ENCODE measurements at regions not wholly inside any gene's neighbourhood (a gene's known extent, or its start where the extent isn't known, plus 50 kb on each side); places are given as distances from the start of the nearest gene placed in this dataset.

- no peaks in the 10 kb centered on the region for H3K36me3 Mint-ChIP-seq (ENCODE audit: low read depth)
- H3K4me1 Mint-ChIP-seq (ENCODE audit: low read depth) = no peaks in the 10 kb centered on the region
- intact Hi-C loops (cut with micrococcal nuclease) = no loop called here
- no peak overlapping the region for H3K27ac Mint-ChIP-seq
- no peaks in the 10 kb centered on the region for H3K27me3 Mint-ChIP-seq
- H3K9me3 Mint-ChIP-seq = no peaks in the 10 kb centered on the region
- no peak overlapping the region for H3K4me3 Mint-ChIP-seq
These were observed 468.4 kb downstream of the MBD2 start for GRCh38 chr18:53755914-53756609.

GRCh38 chr18:53754154-53754553, 470.3 kb downstream of the MBD2 start:
- no peak overlapping the region for H3K27ac Mint-ChIP-seq
- H3K36me3 Mint-ChIP-seq (ENCODE audit: low read depth) = no peaks in the 10 kb centered on the region
- no peak overlapping the region for H3K4me3 Mint-ChIP-seq
- intact Hi-C loops (cut with micrococcal nuclease) = no loop called here
- no peaks in the 10 kb centered on the region for H3K27me3 Mint-ChIP-seq
- H3K4me1 Mint-ChIP-seq (ENCODE audit: low read depth) = no peaks in the 10 kb centered on the region
- no peaks in the 10 kb centered on the region for H3K9me3 Mint-ChIP-seq

- no peaks in the 10 kb centered on the region for H3K36me3 Mint-ChIP-seq (ENCODE audit: low read depth)
- no peak overlapping the region for H3K4me3 Mint-ChIP-seq
- H3K27ac Mint-ChIP-seq = no peak overlapping the region
- H3K4me1 Mint-ChIP-seq (ENCODE audit: low read depth) = no peaks in the 10 kb centered on the region
- intact Hi-C loops (cut with micrococcal nuclease) = no loop called here
- H3K9me3 Mint-ChIP-seq = no peaks in the 10 kb centered on the region
- H3K27me3 Mint-ChIP-seq = no peaks in the 10 kb centered on the region
These were observed 470.9 kb downstream of the MBD2 start for GRCh38 chr18:53753601-53754000.

DNA sequence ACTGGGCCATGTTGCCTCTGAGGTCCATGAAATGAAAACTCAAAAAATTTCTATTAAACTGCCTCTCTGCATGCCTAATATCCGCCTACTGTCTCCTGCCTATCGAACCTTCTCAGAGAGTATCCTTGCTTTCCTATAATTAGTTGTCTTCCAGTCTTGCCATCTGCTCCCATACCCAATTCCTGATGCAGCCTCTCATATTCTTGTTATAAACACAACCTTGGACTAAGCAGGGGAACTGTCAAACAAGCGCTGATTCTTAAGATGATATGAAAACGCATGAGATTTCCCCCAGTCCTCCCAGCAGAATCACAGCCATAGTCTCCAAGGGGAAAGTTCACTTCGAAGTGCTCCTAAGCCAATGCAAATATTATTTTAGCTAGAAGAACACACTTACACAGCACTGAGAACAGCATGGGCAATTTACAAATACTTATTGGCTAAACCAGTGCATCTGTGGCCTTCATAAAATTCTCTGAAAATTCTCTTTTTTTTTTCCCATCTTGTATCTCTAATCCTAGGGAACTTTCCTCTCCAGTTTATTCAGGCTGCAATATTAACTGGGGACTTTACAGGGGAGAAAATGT, 471.6 kb downstream of the MBD2 start:
- Mint-ChIP-seq H3K9me3 (no peaks in the 10 kb centered on the region), H3K4me1 (ENCODE audit: low read depth) (no peaks in the 10 kb centered on the region), H3K27ac (no peak overlapping the region), H3K4me3 (no peak overlapping the region), H3K36me3 (ENCODE audit: low read depth) (no peaks in the 10 kb centered on the region), H3K27me3 (no peaks in the 10 kb centered on the region)
- intact Hi-C loops (cut with micrococcal nuclease) = no loop called here

DNA sequence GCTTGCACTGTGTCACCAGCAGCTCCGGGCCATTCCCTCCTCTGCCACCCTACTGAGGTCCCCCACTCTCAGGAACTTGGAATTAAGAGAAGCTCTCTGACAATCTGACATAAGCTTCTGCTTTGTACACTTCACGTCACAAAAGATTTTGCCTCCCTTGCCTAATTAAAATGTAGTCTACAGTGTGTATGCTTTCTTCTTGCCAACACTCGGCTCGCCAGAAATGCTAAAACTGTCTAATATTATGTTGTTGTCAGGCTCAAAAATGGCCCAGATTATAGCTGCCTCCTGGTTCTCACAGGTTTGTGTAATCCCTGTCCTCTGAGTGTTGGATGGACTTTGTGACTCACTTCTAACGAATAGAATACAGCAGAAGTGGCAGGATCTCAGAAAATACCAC, 474.7 kb downstream of the MBD2 start:
- no peaks in the 10 kb centered on the region for H3K4me1 Mint-ChIP-seq (ENCODE audit: low read depth)
- no peak overlapping the region for H3K4me3 Mint-ChIP-seq
- no peaks in the 10 kb centered on the region for H3K9me3 Mint-ChIP-seq
- intact Hi-C loops (cut with micrococcal nuclease) = no loop called here
- H3K36me3 Mint-ChIP-seq (ENCODE audit: low read depth) = no peaks in the 10 kb centered on the region
- H3K27ac Mint-ChIP-seq = no peak overlapping the region
- no peaks in the 10 kb centered on the region for H3K27me3 Mint-ChIP-seq

- H3K27ac Mint-ChIP-seq = no peak overlapping the region
- no peak overlapping the region for H3K4me3 Mint-ChIP-seq
- intact Hi-C loops (cut with micrococcal nuclease) = no loop called here
- H3K9me3 Mint-ChIP-seq = no peaks in the 10 kb centered on the region
- H3K36me3 Mint-ChIP-seq (ENCODE audit: low read depth) = no peaks in the 10 kb centered on the region
- no peaks in the 10 kb centered on the region for H3K27me3 Mint-ChIP-seq
- H3K4me1 Mint-ChIP-seq (ENCODE audit: low read depth) = no peaks in the 10 kb centered on the region
These were observed 476.8 kb downstream of the MBD2 start for GRCh38 chr18:53747663-53748160.

- intact Hi-C loops (cut with micrococcal nuclease) = no loop called here
- H3K4me3 Mint-ChIP-seq = no peak overlapping the region
- H3K4me1 Mint-ChIP-seq (ENCODE audit: low read depth) = no peaks in the 10 kb centered on the region
- no peaks in the 10 kb centered on the region for H3K9me3 Mint-ChIP-seq
- no peaks in the 10 kb centered on the region for H3K36me3 Mint-ChIP-seq (ENCODE audit: low read depth)
- no peaks in the 10 kb centered on the region for H3K27me3 Mint-ChIP-seq
- H3K27ac Mint-ChIP-seq = no peak overlapping the region
These were observed 477.3 kb downstream of the MBD2 start for GRCh38 chr18:53747210-53747609.

DNA sequence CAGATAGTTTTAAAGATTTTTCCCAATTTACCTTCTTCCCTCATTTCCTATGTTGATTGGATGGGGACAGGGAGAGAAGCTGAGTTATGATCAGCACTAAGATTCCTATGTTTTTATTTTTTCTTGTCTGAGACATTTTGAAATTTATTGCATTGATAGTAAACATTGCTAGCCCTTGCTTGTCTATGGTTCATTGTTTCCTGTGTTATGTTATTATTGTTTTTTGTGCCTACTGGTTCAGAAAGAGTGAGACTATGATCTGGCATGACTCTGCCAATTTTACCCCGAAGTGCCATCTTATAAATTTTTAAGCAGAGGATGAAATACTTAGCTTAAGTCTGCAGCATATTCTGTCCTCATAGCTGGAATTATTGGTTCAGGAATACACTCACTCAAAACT, 478.5 kb downstream of the MBD2 start:
- no peaks in the 10 kb centered on the region for H3K9me3 Mint-ChIP-seq
- H3K4me1 Mint-ChIP-seq (ENCODE audit: low read depth) = no peaks in the 10 kb centered on the region
- intact Hi-C loops (cut with micrococcal nuclease) = no loop called here
- H3K36me3 Mint-ChIP-seq (ENCODE audit: low read depth) = no peaks in the 10 kb centered on the region
- H3K4me3 Mint-ChIP-seq = no peak overlapping the region
- no peak overlapping the region for H3K27ac Mint-ChIP-seq
- H3K27me3 Mint-ChIP-seq = no peaks in the 10 kb centered on the region

DNA sequence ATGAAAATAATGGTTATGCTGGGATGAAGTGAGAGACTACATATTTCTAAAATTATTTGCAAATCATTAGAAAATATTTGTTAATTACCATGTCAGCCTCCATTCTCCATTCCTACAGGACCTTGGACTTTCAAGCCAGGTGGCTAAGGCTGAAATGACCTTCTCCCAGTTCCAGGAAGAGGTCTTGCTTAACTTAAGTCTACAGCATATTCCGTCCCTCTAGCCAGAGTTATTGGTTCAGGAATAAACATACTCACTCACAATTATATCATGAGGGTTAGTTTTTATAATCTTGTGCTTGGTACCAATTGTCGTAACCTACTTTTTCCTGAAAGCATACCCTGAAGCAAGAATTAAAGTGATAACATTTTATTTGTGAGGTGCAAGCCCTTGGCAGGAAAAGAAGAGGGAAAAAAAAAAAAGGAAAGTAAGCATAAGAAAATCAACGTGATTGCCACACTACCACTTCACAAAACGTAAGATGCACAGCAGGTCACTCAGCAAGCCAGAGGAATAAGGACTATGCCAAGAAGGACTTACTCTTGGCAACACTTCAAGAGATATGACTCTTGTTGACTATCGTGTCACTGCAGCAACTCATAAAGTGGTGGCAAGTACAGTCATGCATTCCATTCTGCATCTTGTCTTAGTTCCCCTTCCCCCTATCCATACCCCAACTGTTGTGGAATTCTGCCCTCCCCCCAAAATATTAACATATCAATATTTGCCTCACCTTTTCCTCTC, 479.1 kb downstream of the MBD2 start:
- intact Hi-C loops (cut with micrococcal nuclease) = no loop called here
- Mint-ChIP-seq H3K27ac (no peak overlapping the region), H3K4me3 (no peak overlapping the region), H3K4me1 (ENCODE audit: low read depth) (no peaks in the 10 kb centered on the region), H3K27me3 (no peaks in the 10 kb centered on the region), H3K9me3 (no peaks in the 10 kb centered on the region), H3K36me3 (ENCODE audit: low read depth) (no peaks in the 10 kb centered on the region)

DNA sequence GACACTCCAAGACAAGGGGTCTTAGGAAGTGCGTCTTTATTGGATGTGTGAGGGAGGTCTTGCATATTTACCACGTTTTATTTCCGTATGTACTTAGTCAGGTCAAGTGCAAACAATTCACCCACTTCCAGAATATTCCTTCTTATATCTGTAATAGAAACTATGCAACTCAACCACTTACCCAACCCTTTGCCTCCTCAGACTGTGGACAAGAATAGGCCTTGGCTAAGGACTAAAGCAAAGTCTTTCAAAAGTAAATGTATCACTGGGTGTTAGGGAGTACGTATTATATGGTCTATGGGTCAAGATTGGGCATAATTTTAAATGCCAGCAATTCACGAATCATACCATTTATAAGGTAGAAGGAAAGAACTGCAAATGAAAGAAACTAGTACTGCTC, 484.8 kb downstream of the MBD2 start:
- H3K4me1 Mint-ChIP-seq (ENCODE audit: low read depth) = no peaks in the 10 kb centered on the region
- no peaks in the 10 kb centered on the region for H3K27me3 Mint-ChIP-seq
- H3K9me3 Mint-ChIP-seq = peaks cover 12% of the 10 kb centered on the region
- no peak overlapping the region for H3K4me3 Mint-ChIP-seq
- intact Hi-C loops (cut with micrococcal nuclease) = no loop called here
- H3K27ac Mint-ChIP-seq = no peak overlapping the region
- no peaks in the 10 kb centered on the region for H3K36me3 Mint-ChIP-seq (ENCODE audit: low read depth)

DNA sequence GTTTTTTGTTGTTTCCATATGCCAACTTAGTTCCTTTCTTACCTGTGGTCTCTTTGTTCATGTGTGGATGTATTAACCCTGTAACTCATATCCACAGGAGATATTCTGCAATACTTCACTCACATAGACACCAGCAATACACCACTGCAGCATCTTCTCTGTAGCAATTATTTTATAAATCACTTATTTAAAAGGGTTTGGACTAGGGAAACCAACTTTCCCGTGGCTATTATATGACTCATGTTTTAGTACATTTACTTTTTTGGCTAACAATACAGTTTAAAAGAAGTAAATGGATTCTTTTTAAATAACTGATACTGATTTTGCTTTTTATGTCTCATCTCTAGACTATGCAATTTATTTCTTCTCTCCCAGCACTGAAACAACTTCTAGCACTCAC, 488.9 kb downstream of the MBD2 start:
- H3K9me3 Mint-ChIP-seq = peaks cover 12% of the 10 kb centered on the region
- no peaks in the 10 kb centered on the region for H3K4me1 Mint-ChIP-seq (ENCODE audit: low read depth)
- no peaks in the 10 kb centered on the region for H3K27me3 Mint-ChIP-seq
- intact Hi-C loops (cut with micrococcal nuclease) = no loop called here
- H3K4me3 Mint-ChIP-seq = no peak overlapping the region
- no peak overlapping the region for H3K27ac Mint-ChIP-seq
- H3K36me3 Mint-ChIP-seq (ENCODE audit: low read depth) = no peaks in the 10 kb centered on the region

GRCh38 chr18:53715243-53715853, 509.1 kb downstream of the MBD2 start:
- Mint-ChIP-seq H3K4me3 (no peak overlapping the region), H3K27ac (no peak overlapping the region), H3K4me1 (ENCODE audit: low read depth) (no peaks in the 10 kb centered on the region), H3K36me3 (ENCODE audit: low read depth) (no peaks in the 10 kb centered on the region), H3K27me3 (no peaks in the 10 kb centered on the region), H3K9me3 (no peaks in the 10 kb centered on the region)
- intact Hi-C loops (cut with micrococcal nuclease) = no loop called here

- Mint-ChIP-seq H3K36me3 (ENCODE audit: low read depth) (no peaks in the 10 kb centered on the region), H3K9me3 (no peaks in the 10 kb centered on the region), H3K4me3 (no peak overlapping the region), H3K27me3 (no peaks in the 10 kb centered on the region), H3K4me1 (ENCODE audit: low read depth) (no peaks in the 10 kb centered on the region), H3K27ac (no peak overlapping the region)
- intact Hi-C loops (cut with micrococcal nuclease) = no loop called here
These were observed 514.4 kb downstream of the MBD2 start for GRCh38 chr18:53710080-53710479.

- Mint-ChIP-seq H3K4me1 (ENCODE audit: low read depth) (no peaks in the 10 kb centered on the region), H3K4me3 (no peak overlapping the region), H3K27ac (no peak overlapping the region), H3K9me3 (no peaks in the 10 kb centered on the region), H3K36me3 (ENCODE audit: low read depth) (no peaks in the 10 kb centered on the region), H3K27me3 (no peaks in the 10 kb centered on the region)
- intact Hi-C loops (cut with micrococcal nuclease) = no loop called here
These were observed 522.0 kb downstream of the MBD2 start for GRCh38 chr18:53702480-53702879.

All from dendritic cell treated with granulocyte-macrophage colony-stimulating factor and Interleukin-4, amounts not matched to agents 40 ng/mL and 50 ng/mL, for 4 days (primary cell).